H1 (cell line): ENCODE measurements at regions not wholly inside any gene's neighbourhood (a gene's known extent, or its start where the extent isn't known, plus 50 kb on each side); places are given as distances from the start of the nearest gene placed in this dataset.

Experiments used
- CTCF ChIA-PET: fragments of 300-600 bp; sonication (Branson Sonifier 250); formaldehyde crosslinking; loops from one replicate; lab custom pipeline; 2021; ENCODE audit not compliant: partially characterized antibody; lab: Charles Lee
- POLR2A ChIA-PET: fragments of 300-600 bp; sonication (Branson Sonifier 250); formaldehyde crosslinking; loops from one replicate; lab custom pipeline; 2021; ENCODE audit warnings: inconsistent platforms; ENCODE audit not compliant: partially characterized antibody; lab: Charles Lee
- DNase-seq, 2 experiments: peaks; one replicate each; pipeline versions ENCODE4 v3.0.0 to v3.0.0-alpha.2; 2010 to 2022; ENCODE audit warnings: low spot score in 2 of 2, low read depth in 1 of 2, mixed read lengths in 1 of 2
- FAIRE-seq: peaks from 2 replicates; lab custom pipeline; 2011; peaks lifted over from hg19 to GRCh38; lab: Jason Lieb, UNC
- H2AFZ ChIP-seq: 2 replicates; pipeline ENCODE4 v1.8.1; 2012; ENCODE audit warnings: low read length, inconsistent platforms
- H2AK5ac ChIP-seq: 2 replicates; pipeline ENCODE4 v1.6.1; 2013; ENCODE audit warnings: low read depth, low read length
- H2BK120ac ChIP-seq: replicated peaks from 2 replicates; pipeline ENCODE3; 2013; ENCODE audit warnings: low read depth, low read length, inconsistent platforms
- H2BK12ac ChIP-seq: 2 replicates; pipeline ENCODE4 v1.6.1; 2013; ENCODE audit warnings: low read depth, low read length
- H2BK15ac ChIP-seq: 2 replicates; pipeline ENCODE4 v1.6.1; 2013; ENCODE audit warnings: low read length
- H2BK20ac ChIP-seq: 2 replicates; pipeline ENCODE4 v1.6.1; 2013; ENCODE audit warnings: low read length
- H2BK5ac ChIP-seq: 2 replicates; pipeline ENCODE4 v1.6.1; 2013; ENCODE audit warnings: low read depth, low read length
- H3K14ac ChIP-seq: 2 replicates; pipeline ENCODE4 v1.6.1; 2013; ENCODE audit warnings: inconsistent platforms; ENCODE audit not compliant: insufficient read length
- H3K18ac ChIP-seq: 2 replicates; pipeline ENCODE4 v1.6.1; 2013; ENCODE audit warnings: low read length; ENCODE audit errors: extremely low read depth
- H3K23ac ChIP-seq: 2 replicates; pipeline ENCODE4 v1.6.1; 2013; ENCODE audit warnings: inconsistent platforms; ENCODE audit not compliant: insufficient read length
- H3K23me2 ChIP-seq: 2 replicates; pipeline ENCODE4 v1.6.1; 2013; ENCODE audit warnings: low read depth, low read length
- H3K27ac ChIP-seq: 2 replicates; pipeline ENCODE4 v1.6.1; 2011; ENCODE audit warnings: low read depth, low read length, inconsistent platforms
- H3K27me3 ChIP-seq, 4 experiments: replicated peaks in 1 of 4; 1 replicate in 1 of 4; 2 replicates in 3 of 4; pipeline versions ENCODE4 v1.6.1 to v1.8.1; 2011 to 2013; ENCODE audit warnings: low read length in 3 of 4, mild to moderate bottlenecking in 3 of 4, inconsistent platforms in 2 of 4, mixed read lengths in 2 of 4, moderate library complexity in 1 of 4; ENCODE audit not compliant: control insufficient read depth in 3 of 4, insufficient read depth in 3 of 4; ENCODE audit errors: extremely low read depth in 1 of 4
- H3K36me3 ChIP-seq, 4 experiments: 2 replicates each; pipeline versions ENCODE4 v1.6.1 to v1.8.1; 2011 to 2013; ENCODE audit warnings: mild to moderate bottlenecking in 4 of 4, low read length in 3 of 4, moderate library complexity in 2 of 4, control low read depth in 1 of 4, inconsistent platforms in 1 of 4; ENCODE audit not compliant: insufficient read depth in 4 of 4, control insufficient read depth in 2 of 4
- H3K4ac ChIP-seq: replicated peaks from 2 replicates; pipeline ENCODE3; 2013; ENCODE audit warnings: low read length, low read depth, mixed read lengths, inconsistent platforms; ENCODE audit not compliant: insufficient read length
- H3K4me1 ChIP-seq, 4 experiments: replicated peaks in 1 of 4; 1 replicate in 1 of 4; 2 replicates in 3 of 4; pipeline versions ENCODE4 v1.6.1 to v1.8.1; 2011 to 2013; ENCODE audit warnings: low read length in 3 of 4, inconsistent platforms in 2 of 4, mixed read lengths in 1 of 4; ENCODE audit not compliant: insufficient read depth in 4 of 4, control insufficient read depth in 3 of 4
- H3K4me2 ChIP-seq, 2 experiments: 2 replicates each; pipeline versions ENCODE4 v1.6.1 to v1.8.1; 2011 to 2013; ENCODE audit warnings: low read depth in 2 of 2, low read length in 2 of 2, control low read depth in 1 of 2, inconsistent platforms in 1 of 2, mild to moderate bottlenecking in 1 of 2; ENCODE audit not compliant: insufficient read depth in 1 of 2
- H3K4me3 ChIP-seq, 4 experiments: fragments of 200-600, 300-600 bp in 1 of 4; sonication (generic), shearing (Covaris generic), sonication (Bioruptor Twin) in 1 of 4; 2 replicates each; pipeline versions ENCODE4 v1.5.1 to v1.8.1; 2011 to 2016; ENCODE audit warnings: low read length in 4 of 4, low read depth in 3 of 4, control low read depth in 2 of 4, inconsistent platforms in 2 of 4, mild to moderate bottlenecking in 2 of 4, mixed read lengths in 1 of 4, moderate library complexity in 1 of 4; ENCODE audit not compliant: insufficient read depth in 2 of 4; ENCODE audit errors: extremely low read depth in 1 of 4
- H3K56ac ChIP-seq: replicated peaks from 2 replicates; pipeline ENCODE3; 2013; ENCODE audit warnings: low read depth, mild to moderate bottlenecking, mixed read lengths, low read length, inconsistent platforms; ENCODE audit not compliant: insufficient read length
- H3K79me1 ChIP-seq: 2 replicates; pipeline ENCODE4 v1.6.1; 2013; ENCODE audit warnings: low read depth, low read length, control low read depth
- H3K79me2 ChIP-seq, 2 experiments: 2 replicates each; pipeline versions ENCODE4 v1.6.1 to v1.8.1; 2012 to 2013; ENCODE audit warnings: low read length in 2 of 2, mild to moderate bottlenecking in 2 of 2, inconsistent platforms in 1 of 2; ENCODE audit not compliant: insufficient read depth in 2 of 2, control insufficient read depth in 1 of 2
- H3K9ac ChIP-seq, 4 experiments: replicated peaks in 1 of 4; 1 replicate in 1 of 4; 2 replicates in 3 of 4; pipeline versions ENCODE4 v1.6.1 to v1.8.1; 2011 to 2013; ENCODE audit warnings: low read depth in 3 of 4, low read length in 3 of 4, control low read depth in 2 of 4, mild to moderate bottlenecking in 2 of 4, moderate library complexity in 2 of 4, inconsistent platforms in 1 of 4; ENCODE audit errors: extremely low read depth in 1 of 4
- H3K9me3 ChIP-seq, 2 experiments: 2 replicates each; pipeline versions ENCODE4 v1.6.1 to v1.8.1; 2012 to 2013; ENCODE audit warnings: mild to moderate bottlenecking in 2 of 2, moderate library complexity in 2 of 2, control low read depth in 1 of 2, inconsistent platforms in 1 of 2, low read depth in 1 of 2, low read length in 1 of 2, mixed read lengths in 1 of 2; ENCODE audit not compliant: insufficient read depth in 2 of 2
- H4K20me1 ChIP-seq, 2 experiments: replicated peaks in 1 of 2; 2 replicates each; pipeline versions ENCODE3 to v1.8.1; 2011 to 2013; ENCODE audit warnings: inconsistent platforms in 2 of 2, low read length in 2 of 2, mild to moderate bottlenecking in 1 of 2; ENCODE audit not compliant: insufficient read depth in 2 of 2, control insufficient read depth in 1 of 2
- H4K5ac ChIP-seq: 2 replicates; pipeline ENCODE4 v1.6.1; 2013; ENCODE audit warnings: low read length, low read depth, mixed read lengths, inconsistent platforms; ENCODE audit not compliant: insufficient read length
- H4K8ac ChIP-seq: 2 replicates; pipeline ENCODE4 v1.8.0; 2013; ENCODE audit warnings: mild to moderate bottlenecking, moderate library complexity, low read length, inconsistent platforms; ENCODE audit not compliant: insufficient read depth; ENCODE audit errors: extremely low read depth
- H4K91ac ChIP-seq: replicated peaks from 2 replicates; pipeline ENCODE3; 2013; ENCODE audit warnings: low read length, mixed read lengths, inconsistent platforms; ENCODE audit not compliant: insufficient read length
- ATF2 ChIP-seq: IDR thresholded peaks from 2 replicates; pipeline ENCODE4 v1.6.1; 2012; ENCODE audit warnings: low read length, inconsistent platforms
- CTBP2 ChIP-seq: IDR thresholded peaks from 2 replicates; pipeline ENCODE4 v1.7.0; 2011; ENCODE audit warnings: borderline replicate concordance, mild to moderate bottlenecking, moderate library complexity, mixed read lengths, low read length; ENCODE audit not compliant: insufficient read depth, insufficient read length
- CTCF ChIP-seq, 3 experiments: IDR thresholded peaks; 1 replicate in 2 of 3; 2 replicates in 1 of 3; pipeline versions ENCODE4 v1.5.1 to v1.6.1; 2011; ENCODE audit warnings: low read length in 3 of 3, mild to moderate bottlenecking in 3 of 3, inconsistent platforms in 2 of 3, low read depth in 1 of 3, moderate library complexity in 1 of 3; ENCODE audit not compliant: insufficient read depth in 1 of 3; ENCODE audit errors: control extremely low read depth in 1 of 3
- EGR1 ChIP-seq: IDR thresholded peaks from 2 replicates; pipeline ENCODE4 v1.6.1; 2011; ENCODE audit warnings: low read depth, low read length, borderline replicate concordance
- GTF2F1 ChIP-seq: IDR thresholded peaks from 2 replicates; pipeline ENCODE4 v1.6.1; 2012; ENCODE audit warnings: low read depth, low read length, improper control_type of control experiment, borderline replicate concordance
- JUND ChIP-seq: IDR thresholded peaks from 2 replicates; pipeline ENCODE4 v1.6.1; 2011; ENCODE audit warnings: mild to moderate bottlenecking, improper control_type of control experiment, low read length
- RAD21 ChIP-seq, 2 experiments: IDR thresholded peaks in 1 of 2; conservative IDR thresholded peaks in 1 of 2; 2 replicates each; pipeline ENCODE4 v1.6.1; 2011; ENCODE audit warnings: low read depth in 2 of 2, low read length in 2 of 2, improper control_type of control experiment in 1 of 2, inconsistent platforms in 1 of 2, mild to moderate bottlenecking in 1 of 2, moderate library complexity in 1 of 2
- SIX5 ChIP-seq: IDR thresholded peaks from 2 replicates; pipeline ENCODE4 v1.6.1; 2011; ENCODE audit warnings: mild to moderate bottlenecking, low read depth, low read length
- SP2 ChIP-seq: IDR thresholded peaks from 2 replicates; pipeline ENCODE4 v1.6.1; 2012; ENCODE audit warnings: mild to moderate bottlenecking, low read length, inconsistent platforms
- YY1 ChIP-seq: IDR thresholded peaks from 2 replicates; pipeline ENCODE4 v1.6.1; 2011; ENCODE audit warnings: low read depth, mild to moderate bottlenecking, low read length
- WGBS, 2 experiments: shearing (Covaris generic) in 1 of 2; methylation state at CpG; one replicate each; pipeline versions ENCODE4 v1.1.6 to v1.1.7; 2013 to 2015; ENCODE audit warnings: low lambda C conversion rate in 2 of 2, mixed read lengths in 2 of 2, inconsistent platforms in 1 of 2, low coverage in 1 of 2, missing lambda C conversion rate in 1 of 2; ENCODE audit not compliant: insufficient replicate concordance in 2 of 2, insufficient coverage in 1 of 2, insufficient read length in 1 of 2; ENCODE audit errors: extremely low coverage in 1 of 2, missing lambda C conversion rate in 1 of 2; 5-methylcytosine and 5-hydroxymethylcytosine counted together

DNA sequence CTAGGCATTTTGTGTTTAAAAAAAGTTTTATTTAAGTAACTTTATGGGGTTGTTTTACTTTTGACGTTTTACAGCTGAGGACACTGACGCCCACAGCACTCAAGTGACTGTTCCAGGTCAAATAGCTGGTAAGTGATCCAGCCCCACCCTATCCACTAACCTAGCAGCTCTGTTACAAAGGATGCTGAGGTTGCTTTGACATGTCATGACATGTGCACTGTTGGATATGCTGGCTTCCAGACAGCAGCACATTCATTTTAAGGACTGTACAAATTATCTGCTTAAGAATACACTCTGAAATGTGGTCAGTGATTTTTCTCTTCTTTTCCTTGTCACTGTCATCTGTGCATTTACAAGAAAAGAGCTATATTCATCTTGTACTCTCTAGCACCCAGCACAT, 417.5 kb downstream of the ZEB2 start:
- Histone ChIP-seq H3K23me2 (no peaks in the 10 kb centered on the region), H3K14ac (no peak overlapping the region), H2BK12ac (no peak overlapping the region), H2BK20ac (no peak overlapping the region), H2AFZ (no peak overlapping the region), H4K20me1 (no peaks in the 10 kb centered on the region), H2BK120ac (no peak overlapping the region), H3K23ac (no peak overlapping the region), H4K5ac (no peak overlapping the region), H2BK15ac (no peak overlapping the region), H3K18ac (no peak overlapping the region), H3K36me3 (peaks cover 0 to 7% (median 2%) of the 10 kb centered on the region in 4 experiments; a peak in 2 of 8 replicates), H2BK5ac (no peak overlapping the region), H3K9ac (no peak overlapping the region), H3K4ac (no peak overlapping the region), H3K4me3 (no peak overlapping the region; a peak in 1 of 8 replicates), H4K91ac (no peak overlapping the region), H3K79me1 (no peaks in the 10 kb centered on the region), H3K56ac (no peak overlapping the region), H3K4me2 (no peak overlapping the region), H4K8ac (no peak overlapping the region), H2AK5ac (no peak overlapping the region), H3K4me1 (no peaks in the 10 kb centered on the region), H3K9me3 (peaks cover 15 to 17% of the 10 kb centered on the region in 2 experiments; a peak in 3 of 4 replicates), H3K79me2 (no peaks in the 10 kb centered on the region), H3K27me3 (no peaks in the 10 kb centered on the region), H3K27ac (no peak overlapping the region)
- WGBS, 2 experiments = 98% methylated on average over 2 of the region's 2 CpGs; no CpG with 5 or more reads in 1 of the 2 experiments
- CTCF ChIA-PET = interaction anchor here (0.7 kb wide), 1 partner anchor 1270 kb away, joined by 3 read pairs; no protein-coding TSS in a partner anchor
- no peak for DNase-seq
- POLR2A ChIA-PET = interaction anchor here (1.2 kb wide), 1 partner anchor 9 kb away, joined by 3 read pairs; no protein-coding TSS in a partner anchor
- no peak for FAIRE-seq
- TF ChIP-seq ATF2 (no peak), JUND (no peak), GTF2F1 (no peak), SP2 (no peak), YY1 (no peak), RAD21 (IDR thresholded peaks at IDR 0.05 in 1 of 2, conservative IDR thresholded peaks at IDR 0.05 in 1 of 2; ENCODE audit: low read depth in 2 of 2, low read length in 2 of 2) (no peak), CTCF (IDR thresholded peaks at IDR 0.05; ENCODE audit: control extremely low read depth in 1 of 3, insufficient read depth in 1 of 3, low read depth in 1 of 3, low read length in 3 of 3) (no peak), EGR1 (no peak), CTBP2 (no peak), SIX5 (no peak)
